ENCODE measurements at regions not wholly inside any gene's neighbourhood (a gene's known extent, or its start where the extent isn't known, plus 50 kb on each side); places are given as distances from the start of the nearest gene placed in this dataset.

GRCh38 chr4:112813790-112814189, 176.8 kb downstream of the LARP7 start:
- ATAC-seq (ENCODE audit: insufficient number of reproducible peaks, low FRiP score, low read depth): no peak
- no peak for DNase-seq (ENCODE audit: low spot score)
- Histone ChIP-seq H3K27me3 (replicated peaks; ENCODE audit: insufficient read depth) (no peaks in the 10 kb centered on the region), H3K4me3 (no peak overlapping the region), H3K27ac (no peak overlapping the region), H3K4me1 (ENCODE audit: control insufficient read depth in 1 of 2, low read depth in 2 of 2) (peaks cover 0 to 6% of the 10 kb centered on the region in 2 donors), H3K9me3 (no peaks in the 10 kb centered on the region), H3K36me3 (no peaks in the 10 kb centered on the region)
- no peak for TF ChIP-seq CTCF (IDR thresholded peaks at IDR 0.05)

GRCh38 chr4:112817933-112818593, 181.1 kb downstream of the LARP7 start:
- no peaks in the 10 kb centered on the region for H3K27me3 ChIP-seq (replicated peaks; ENCODE audit: insufficient read depth)
- DNase-seq (ENCODE audit: low spot score) (peak; percentile 42), ATAC-seq (ENCODE audit: insufficient number of reproducible peaks, low FRiP score, low read depth) (peak; percentile 58)
- peak overlapping the region in 1 of 2 donors; percentile 30 for H3K27ac ChIP-seq
- no peak for TF ChIP-seq CTCF (IDR thresholded peaks at IDR 0.05)
- H3K4me1 ChIP-seq (ENCODE audit: control insufficient read depth in 1 of 2, low read depth in 2 of 2): peaks cover 0 to 10% of the 10 kb centered on the region in 2 donors
- H3K36me3 ChIP-seq: no peaks in the 10 kb centered on the region
- H3K9me3 ChIP-seq: no peaks in the 10 kb centered on the region
- peak overlapping the region; percentile 73 for H3K4me3 ChIP-seq

- ATAC-seq (ENCODE audit: insufficient number of reproducible peaks, low FRiP score, low read depth) (no peak), DNase-seq (ENCODE audit: low spot score) (no peak)
- H3K4me3 ChIP-seq: peak overlapping the region; percentile 73
- H3K36me3 ChIP-seq: no peaks in the 10 kb centered on the region
- H3K9me3 ChIP-seq: no peaks in the 10 kb centered on the region
- H3K27ac ChIP-seq: peak overlapping the region in 1 of 2 donors; percentile 30
- TF ChIP-seq CTCF (IDR thresholded peaks at IDR 0.05): no peak
- H3K27me3 ChIP-seq (replicated peaks; ENCODE audit: insufficient read depth): no peaks in the 10 kb centered on the region
- H3K4me1 ChIP-seq (ENCODE audit: control insufficient read depth in 1 of 2, low read depth in 2 of 2): peaks cover 0 to 10% of the 10 kb centered on the region in 2 donors
Measured at GRCh38 chr4:112818594-112818965, 181.6 kb downstream of the LARP7 start.

- no peak for TF ChIP-seq CTCF (IDR thresholded peaks at IDR 0.05)
- no peak overlapping the region for H3K4me3 ChIP-seq
- no peak overlapping the region for H3K27ac ChIP-seq
- no peaks in the 10 kb centered on the region for H3K27me3 ChIP-seq (replicated peaks; ENCODE audit: insufficient read depth)
- no peaks in the 10 kb centered on the region for H3K36me3 ChIP-seq
- no peak for ATAC-seq (ENCODE audit: insufficient number of reproducible peaks, low FRiP score, low read depth)
- no peak for DNase-seq (ENCODE audit: low spot score)
- peaks cover 0 to 10% of the 10 kb centered on the region in 2 donors for H3K4me1 ChIP-seq (ENCODE audit: control insufficient read depth in 1 of 2, low read depth in 2 of 2)
- H3K9me3 ChIP-seq: no peaks in the 10 kb centered on the region
Measured at GRCh38 chr4:112819729-112820128, 182.8 kb downstream of the LARP7 start.

- Histone ChIP-seq H3K27ac (no peak overlapping the region), H3K36me3 (peaks cover 2% of the 10 kb centered on the region), H3K4me3 (no peak overlapping the region), H3K4me1 (ENCODE audit: control insufficient read depth in 1 of 2, low read depth in 2 of 2) (peaks cover 0 to 10% of the 10 kb centered on the region in 2 donors), H3K9me3 (no peaks in the 10 kb centered on the region), H3K27me3 (replicated peaks; ENCODE audit: insufficient read depth) (no peaks in the 10 kb centered on the region)
- ATAC-seq (ENCODE audit: insufficient number of reproducible peaks, low FRiP score, low read depth): no peak
- no peak for DNase-seq (ENCODE audit: low spot score)
- TF ChIP-seq CTCF (IDR thresholded peaks at IDR 0.05): no peak
Measured at GRCh38 chr4:112823156-112823555, 186.2 kb downstream of the LARP7 start.
